22Rv1 (cell line): ENCODE measurements at regions not wholly inside any gene's neighbourhood (a gene's known extent, or its start where the extent isn't known, plus 50 kb on each side); places are given as distances from the start of the nearest gene placed in this dataset.

ENCODE experiments used
- H3K27ac ChIP-seq: fragments of 450-650 bp; 2 replicates; pipeline ENCODE4 v1.5.1; 2017
- CTCF ChIP-seq: fragments of 450-650 bp; IDR thresholded peaks from 2 replicates; pipeline ENCODE4 v1.5.1; 2017; ENCODE audit warnings: mild to moderate bottlenecking
- ZFX ChIP-seq: fragments of 450-650 bp; IDR thresholded peaks from 2 replicates; pipeline ENCODE4 v1.6.1; 2017; ENCODE audit warnings: antibody characterized with exemption, borderline replicate concordance

- no peak for TF ChIP-seq ZFX
- H3K27ac ChIP-seq: no peak overlapping the region
Measured at GRCh38 chr11:119512369-119512768, 89.4 kb upstream of the THY1 start.

- no peak for TF ChIP-seq ZFX
- TF ChIP-seq CTCF: no peak
- no peak overlapping the region for H3K27ac ChIP-seq
Measured at GRCh38 chr11:119511614-119512306, 88.8 kb upstream of the THY1 start.

GRCh38 chr11:119509969-119510401, 87.0 kb upstream of the THY1 start:
- TF ChIP-seq ZFX: no peak
- TF ChIP-seq CTCF: no peak
- no peak overlapping the region for H3K27ac ChIP-seq

- TF ChIP-seq CTCF (no peak), ZFX (no peak)
- H3K27ac ChIP-seq: no peak overlapping the region
Measured at GRCh38 chr11:119509282-119509841, 86.4 kb upstream of the THY1 start.

GRCh38 chr11:119506436-119506835, 83.5 kb upstream of the THY1 start:
- H3K27ac ChIP-seq: no peak overlapping the region
- TF ChIP-seq CTCF (no peak), ZFX (no peak)

GRCh38 chr11:119505861-119506260, 82.9 kb upstream of the THY1 start:
- TF ChIP-seq ZFX: no peak
- no peak for TF ChIP-seq CTCF
- no peak overlapping the region for H3K27ac ChIP-seq

GRCh38 chr11:119505071-119505470, 82.1 kb upstream of the THY1 start:
- no peak for TF ChIP-seq ZFX
- H3K27ac ChIP-seq: no peak overlapping the region

GRCh38 chr11:119504371-119504770, 81.4 kb upstream of the THY1 start:
- no peak for TF ChIP-seq CTCF
- no peak for TF ChIP-seq ZFX

More at GRCh38 chr11:119504371-119504770, 81.4 kb upstream of the THY1 start:
- no peak overlapping the region for H3K27ac ChIP-seq
